GM20431 (cell line): ENCODE measurements at regions not wholly inside any gene's neighbourhood (a gene's known extent, or its start where the extent isn't known, plus 50 kb on each side); places are given as distances from the start of the nearest gene placed in this dataset.
"Not testable (repeated sequence)": the region's sequence is repeated elsewhere in the genome, so short reads cannot be mapped to it uniquely, and the experiment has no call there.

ENCODE experiments used
- in situ Hi-C: fragments of 300-500 bp; cut with MseI, MboI; formaldehyde crosslinking; loops from one replicate; pipeline ENCODE4 v1.15.0; 2020; ENCODE audit warnings: low sequenced_read_pairs; ENCODE audit not compliant: unreplicated experiment

GRCh38 chr2:40668425-40668824, 216.5 kb upstream of the SLC8A1 start:
- in situ Hi-C loops: no loop called here

- in situ Hi-C loops: not testable (repeated sequence)
These were observed 224.4 kb upstream of the SLC8A1 start for GRCh38 chr2:40676134-40676790.

GRCh38 chr2:40680547-40680946, 228.7 kb upstream of the SLC8A1 start:
- in situ Hi-C loops: no loop called here

GRCh38 chr2:40690036-40690435, 238.1 kb upstream of the SLC8A1 start:
- in situ Hi-C loops: no loop called here

GRCh38 chr2:40690525-40690924, 238.6 kb upstream of the SLC8A1 start:
- in situ Hi-C loops: no loop called here

- in situ Hi-C loops: no loop called here
These were observed 248.5 kb upstream of the SLC8A1 start for GRCh38 chr2:40700231-40700954.

- in situ Hi-C loops: not testable (repeated sequence)
These were observed 260.5 kb upstream of the SLC8A1 start for GRCh38 chr2:40712197-40712894.

GRCh38 chr2:40716879-40717278, 265.0 kb upstream of the SLC8A1 start:
- in situ Hi-C loops: no loop called here

- in situ Hi-C loops: no loop called here
These were observed 267.5 kb upstream of the SLC8A1 start for GRCh38 chr2:40719414-40719813.

- in situ Hi-C loops: no loop called here
These were observed 269.7 kb upstream of the SLC8A1 start for GRCh38 chr2:40721595-40721994.

- in situ Hi-C loops: no loop called here
These were observed 271.3 kb upstream of the SLC8A1 start for GRCh38 chr2:40723194-40723593.

GRCh38 chr2:40725040-40725439, 273.1 kb upstream of the SLC8A1 start:
- in situ Hi-C loops: no loop called here

- in situ Hi-C loops: no loop called here
These were observed 274.1 kb upstream of the SLC8A1 start for GRCh38 chr2:40725950-40726349.

GRCh38 chr2:40734797-40735196, 282.9 kb upstream of the SLC8A1 start:
- in situ Hi-C loops: no loop called here

- in situ Hi-C loops: no loop called here
These were observed 285.3 kb upstream of the SLC8A1 start for GRCh38 chr2:40737180-40737579.

- in situ Hi-C loops: no loop called here
These were observed 288.5 kb upstream of the SLC8A1 start for GRCh38 chr2:40740419-40740818.

- in situ Hi-C loops: no loop called here
These were observed 289.6 kb upstream of the SLC8A1 start for GRCh38 chr2:40741532-40741931.

GRCh38 chr2:40746191-40746590, 294.3 kb upstream of the SLC8A1 start:
- in situ Hi-C loops: no loop called here

- in situ Hi-C loops: no loop called here
These were observed 300.1 kb upstream of the SLC8A1 start for GRCh38 chr2:40751981-40752380.

GRCh38 chr2:40752796-40753195, 300.9 kb upstream of the SLC8A1 start:
- in situ Hi-C loops: no loop called here

- in situ Hi-C loops: no loop called here
These were observed 303.0 kb upstream of the SLC8A1 start for GRCh38 chr2:40754912-40755311.
